GM23248 (cell line): ENCODE measurements at regions not wholly inside any gene's neighbourhood (a gene's known extent, or its start where the extent isn't known, plus 50 kb on each side); places are given as distances from the start of the nearest gene placed in this dataset.

Experiments
- DNase-seq: peaks from one replicate; pipeline ENCODE4 v3.0.0-alpha.2; 2015
- H2AFZ ChIP-seq: fragments of 200-600 bp; sonication (generic); 2 replicates; pipeline ENCODE4 v1.6.1; 2016; ENCODE audit warnings: antibody characterized with exemption
- H3F3A ChIP-seq: fragments of 200-600 bp; sonication (generic); 2 replicates; pipeline ENCODE4 v1.6.1; 2016; ENCODE audit warnings: mild to moderate bottlenecking, antibody characterized with exemption, mixed run types; ENCODE audit not compliant: insufficient read depth
- H3K27ac ChIP-seq: fragments of 200-600 bp; sonication (generic); 2 replicates; pipeline ENCODE4 v1.5.1; 2016; ENCODE audit warnings: mild to moderate bottlenecking
- H3K27me3 ChIP-seq: fragments of 200-600 bp; sonication (generic); replicated peaks from 2 replicates; pipeline ENCODE4 v1.6.1; 2016; ENCODE audit warnings: mild to moderate bottlenecking; ENCODE audit not compliant: insufficient read depth
- H3K36me3 ChIP-seq: fragments of 200-600 bp; sonication (generic); 2 replicates; pipeline ENCODE4 v1.6.1; 2016; ENCODE audit warnings: low read depth, mild to moderate bottlenecking
- H3K4me1 ChIP-seq: fragments of 200-600 bp; sonication (generic); 2 replicates; pipeline ENCODE4 v1.6.1; 2016; ENCODE audit warnings: mild to moderate bottlenecking; ENCODE audit not compliant: insufficient read depth
- H3K4me2 ChIP-seq: fragments of 200-600 bp; sonication (generic); one replicate; pipeline ENCODE4 v1.6.1; 2016; ENCODE audit warnings: mild to moderate bottlenecking; ENCODE audit not compliant: unreplicated experiment
- H3K4me3 ChIP-seq: fragments of 200-600 bp; sonication (generic); 2 replicates; pipeline ENCODE4 v1.5.1; 2016; ENCODE audit warnings: mild to moderate bottlenecking
- H3K79me2 ChIP-seq: fragments of 200-600 bp; sonication (generic); 2 replicates; pipeline ENCODE4 v1.6.1; 2016; ENCODE audit warnings: mild to moderate bottlenecking; ENCODE audit not compliant: insufficient read depth
- H3K9ac ChIP-seq: fragments of 200-600 bp; sonication (generic); 2 replicates; pipeline ENCODE4 v1.6.1; 2016; ENCODE audit warnings: mild to moderate bottlenecking
- H3K9me2 ChIP-seq: fragments of 200-600 bp; sonication (generic); 2 replicates; pipeline ENCODE4 v1.6.1; 2016; ENCODE audit warnings: mixed run types, mild to moderate bottlenecking, moderate library complexity; ENCODE audit not compliant: insufficient read depth
- H3K9me3 ChIP-seq: fragments of 200-600 bp; sonication (generic); one replicate; pipeline ENCODE4 v1.6.1; 2017; ENCODE audit warnings: low read depth
- H4K20me1 ChIP-seq: fragments of 200-600 bp; sonication (generic); 2 replicates; pipeline ENCODE4 v1.6.0; 2016; ENCODE audit not compliant: insufficient read depth
- EZH2 ChIP-seq: fragments of 200-600 bp; sonication (generic); IDR thresholded peaks from 2 replicates; pipeline ENCODE4 v1.6.1; 2018; ENCODE audit warnings: antibody characterized with exemption, mild to moderate bottlenecking; ENCODE audit not compliant: insufficient read depth, poor library complexity, severe bottlenecking
- EZH2phosphoT487 ChIP-seq: fragments of 200-600 bp; sonication (generic); IDR thresholded peaks from 2 replicates; pipeline ENCODE4 v1.6.1; 2018; ENCODE audit warnings: antibody characterized with exemption, moderate library complexity, mild to moderate bottlenecking, low read depth; ENCODE audit not compliant: insufficient read depth
- WGBS, 2 experiments: methylation state at CpG; one replicate each; pipeline ENCODE4 v1.1.6; 2015 to 2017; ENCODE audit warnings: low lambda C conversion rate in 2 of 2, low coverage in 1 of 2; ENCODE audit errors: missing lambda C conversion rate in 2 of 2; 5-methylcytosine and 5-hydroxymethylcytosine counted together
- in situ Hi-C: fragments of 300-500 bp; cut with MboI; formaldehyde crosslinking; loops from 2 replicates; pipeline ENCODE4 v1.15.0; 2020

GRCh38 chr1:2946999-2947690 lies 74.1 kb upstream of the ACTRT2 start:
- no peak overlapping the region for H3K4me3 ChIP-seq
- in situ Hi-C loops: no loop called here
- H3K27me3 ChIP-seq: no peaks in the 10 kb centered on the region
- DNase-seq: no peak
- no peaks in the 10 kb centered on the region for H3K79me2 ChIP-seq
- H2AFZ ChIP-seq: no peak overlapping the region
- no peak overlapping the region for H3K9ac ChIP-seq
- H3K9me2 ChIP-seq: no peaks in the 10 kb centered on the region
- TF ChIP-seq EZH2: no peak
- TF ChIP-seq EZH2phosphoT487: no peak
- no peaks in the 10 kb centered on the region for H3K36me3 ChIP-seq
- no peak overlapping the region for H3K4me2 ChIP-seq
- no peaks in the 10 kb centered on the region for H3K9me3 ChIP-seq
- no peaks in the 10 kb centered on the region for H3F3A ChIP-seq
- WGBS, 2 experiments: 5% methylated on average over 21 of the region's 21 CpGs
- no peaks in the 10 kb centered on the region for H3K4me1 ChIP-seq
- H4K20me1 ChIP-seq: no peaks in the 10 kb centered on the region
- H3K27ac ChIP-seq: no peak overlapping the region

DNA sequence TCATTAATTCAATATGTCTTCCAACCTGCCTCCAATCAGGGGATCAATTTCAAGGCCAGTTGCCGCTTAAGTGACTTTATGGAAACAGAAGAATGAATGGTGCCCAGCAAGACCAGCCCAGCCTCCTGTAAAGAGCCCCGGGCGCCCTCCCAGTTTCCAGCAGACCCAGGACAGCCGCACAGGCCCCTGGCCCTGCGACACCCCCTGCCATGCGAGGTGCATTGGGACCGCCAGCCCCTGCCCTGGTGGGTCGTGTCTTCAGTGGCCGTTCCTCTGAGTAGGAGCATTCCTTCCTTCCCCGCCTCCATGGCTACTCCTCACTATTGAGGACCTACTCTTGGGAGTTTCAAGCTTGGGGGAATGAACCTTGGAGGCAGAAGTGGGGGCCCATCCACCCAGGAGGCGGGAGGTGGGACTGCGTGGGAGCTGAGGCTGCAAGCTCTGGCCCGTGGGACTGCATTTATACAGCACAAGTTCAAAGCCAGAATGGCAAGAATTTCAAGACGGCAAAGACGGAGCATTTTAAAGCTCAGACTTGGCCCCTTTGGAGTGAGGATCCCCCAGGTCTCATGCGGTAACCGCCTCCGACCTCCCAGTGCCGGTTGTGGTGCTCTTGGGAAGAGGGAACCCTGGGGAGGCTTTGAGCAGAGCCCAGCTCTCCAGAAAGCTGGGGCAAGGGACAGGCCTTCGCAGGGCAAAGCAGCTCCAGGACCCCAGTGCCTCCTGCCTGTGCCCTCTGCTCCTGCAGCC lies 73.1 kb upstream of the ACTRT2 start:
- Histone ChIP-seq H3K36me3 (no peaks in the 10 kb centered on the region), H3K9me2 (no peaks in the 10 kb centered on the region), H2AFZ (no peak overlapping the region), H3K4me1 (no peaks in the 10 kb centered on the region), H3K27ac (no peak overlapping the region), H3K79me2 (no peaks in the 10 kb centered on the region), H3K9me3 (no peaks in the 10 kb centered on the region), H3K4me3 (no peak overlapping the region), H3K9ac (no peak overlapping the region), H3F3A (no peaks in the 10 kb centered on the region), H3K4me2 (no peak overlapping the region), H4K20me1 (no peaks in the 10 kb centered on the region), H3K27me3 (no peaks in the 10 kb centered on the region)
- TF ChIP-seq EZH2: no peak
- no peak for TF ChIP-seq EZH2phosphoT487
- 32 to 43% methylated on average over 20 of the region's 20 CpGs for WGBS, 2 experiments
- in situ Hi-C loops: no loop called here
- DNase-seq: no peak

DNA sequence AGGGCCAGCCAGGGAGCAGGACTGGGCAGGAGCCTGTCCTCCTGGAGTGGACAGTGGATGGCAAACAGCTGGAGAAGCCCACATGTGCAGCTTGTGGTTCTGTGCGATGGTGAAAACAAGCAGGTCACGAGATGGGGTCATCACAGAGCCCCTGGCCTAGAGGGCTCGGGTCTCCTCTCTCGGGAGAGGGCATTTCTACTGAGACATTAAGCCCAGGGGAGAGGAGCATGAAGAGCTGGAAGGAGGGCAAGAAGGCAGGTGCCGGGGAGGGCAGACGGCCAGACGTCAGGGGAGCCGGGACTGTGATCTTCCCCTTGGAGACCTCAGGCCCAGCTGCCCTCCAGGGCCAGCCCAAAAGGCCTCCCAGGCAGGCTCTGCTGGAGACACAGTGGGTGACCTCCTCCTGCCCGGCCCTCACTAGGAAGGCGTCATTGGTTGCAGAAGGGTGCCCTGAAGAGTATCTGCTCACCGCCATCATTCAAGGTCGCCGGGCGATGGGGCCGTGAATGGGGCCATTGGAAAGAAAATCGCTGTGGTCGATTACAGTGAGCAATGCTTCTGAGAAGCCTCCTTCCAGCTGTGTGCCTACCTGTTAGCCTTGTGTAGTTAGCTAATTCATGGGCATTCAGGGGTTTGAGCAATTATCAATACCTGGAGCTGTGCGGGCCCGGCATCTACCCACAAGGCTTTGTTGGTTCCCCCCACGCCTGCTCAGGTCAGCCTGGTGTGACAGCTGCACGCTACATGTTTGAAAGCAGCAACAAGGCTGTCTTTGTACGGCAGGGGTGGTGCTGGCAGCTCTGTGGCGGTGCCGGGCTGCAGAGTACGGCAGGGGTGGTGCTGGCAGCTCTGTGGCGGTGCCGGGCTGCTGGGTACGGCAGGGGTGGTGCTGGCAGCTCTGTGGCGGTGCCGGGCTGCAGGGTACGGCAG lies 72.3 kb upstream of the ACTRT2 start:
- no peak for DNase-seq
- no peak overlapping the region for H2AFZ ChIP-seq
- no peaks in the 10 kb centered on the region for H3K36me3 ChIP-seq
- no peak overlapping the region for H3K4me3 ChIP-seq
- no peaks in the 10 kb centered on the region for H3K9me3 ChIP-seq
- no peaks in the 10 kb centered on the region for H3K27me3 ChIP-seq
- no peak overlapping the region for H3K9ac ChIP-seq
- H3K9me2 ChIP-seq: no peaks in the 10 kb centered on the region
- no peak overlapping the region for H3K4me2 ChIP-seq
- in situ Hi-C loops: no loop called here
- no peaks in the 10 kb centered on the region for H3K4me1 ChIP-seq
- no peaks in the 10 kb centered on the region for H3F3A ChIP-seq
- WGBS, 2 experiments: 46 to 56% methylated on average over 25 to 30 of the region's 31 CpGs
- H3K27ac ChIP-seq: no peak overlapping the region
- H4K20me1 ChIP-seq: no peaks in the 10 kb centered on the region
- no peaks in the 10 kb centered on the region for H3K79me2 ChIP-seq
- TF ChIP-seq EZH2phosphoT487 (no peak), EZH2 (no peak)
